IMR-90 (cell line): ENCODE measurements at regions not wholly inside any gene's neighbourhood (a gene's known extent, or its start where the extent isn't known, plus 50 kb on each side); places are given as distances from the start of the nearest gene placed in this dataset.

ENCODE experiments used
- ATAC-seq: fragments of 200-7000 bp; cut with Tn5 transposase; 2 replicates; pipeline ENCODE4 v1.9.1; 2020; ENCODE audit warnings: low read depth, mild to moderate bottlenecking, moderate library complexity
- BruUV-seq: library from RNA; stranded (reverse); fragments of 400-500 nt; replicated peaks from 2 replicates; lab custom pipeline; 2021; lab: Mats Ljungman, UMichigan
- CTCF ChIA-PET: fragments of 300-600 bp; formaldehyde crosslinking; extraction: SDS; loops from one replicate; lab custom pipeline; 2021; ENCODE audit warnings: antibody characterized with exemption; lab: Yijun Ruan, JAX
- POLR2A ChIA-PET: fragments of 300-600 bp; sonication (Branson Sonifier 250); formaldehyde crosslinking; loops from one replicate; lab custom pipeline; 2022; ENCODE audit warnings: antibody characterized with exemption; ENCODE audit not compliant: unreplicated experiment; lab: Charles Lee
- DNase-seq: peaks from one replicate; pipeline ENCODE4 v3.0.0; 2013
- H2AFZ ChIP-seq: replicated peaks from 2 replicates; pipeline ENCODE3; 2013; ENCODE audit warnings: low read length, mild to moderate bottlenecking; ENCODE audit not compliant: poor library complexity
- H2AK5ac ChIP-seq: 2 replicates; pipeline ENCODE4 v1.6.1; 2013; ENCODE audit warnings: low read depth, low read length, inconsistent platforms
- H2AK9ac ChIP-seq: replicated peaks from 2 replicates; pipeline ENCODE3; 2013; ENCODE audit warnings: mild to moderate bottlenecking, low read depth, low read length, moderate library complexity; ENCODE audit not compliant: poor library complexity
- H2BK120ac ChIP-seq: 2 replicates; pipeline ENCODE4 v1.6.1; 2013; ENCODE audit warnings: low read depth, low read length, inconsistent platforms
- H2BK15ac ChIP-seq: 3 replicates; pipeline ENCODE4 v1.6.1; 2013; ENCODE audit warnings: low read depth, low read length, inconsistent platforms
- H2BK20ac ChIP-seq: 2 replicates; pipeline ENCODE4 v1.6.1; 2013; ENCODE audit warnings: low read depth, mild to moderate bottlenecking, inconsistent platforms, low read length, moderate library complexity
- H2BK5ac ChIP-seq: 2 replicates; pipeline ENCODE4 v1.6.1; 2013; ENCODE audit warnings: mild to moderate bottlenecking, low read depth, low read length, inconsistent platforms; ENCODE audit not compliant: poor library complexity, severe bottlenecking
- H3K14ac ChIP-seq: replicated peaks from 2 replicates; pipeline ENCODE4 v1.6.1; 2013; ENCODE audit warnings: low read depth, low read length, inconsistent platforms
- H3K18ac ChIP-seq: 2 replicates; pipeline ENCODE4 v1.6.1; 2013; ENCODE audit warnings: low read depth, low read length, control low read depth
- H3K23ac ChIP-seq: 2 replicates; pipeline ENCODE4 v1.6.1; 2013; ENCODE audit warnings: low read depth, low read length, inconsistent platforms
- H3K27ac ChIP-seq: 2 replicates; pipeline ENCODE4 v1.5.1; 2013; ENCODE audit warnings: mild to moderate bottlenecking, control low read depth, low read length; ENCODE audit not compliant: insufficient read depth
- H3K27me3 ChIP-seq: 2 replicates; pipeline ENCODE4 v1.6.1; 2013; ENCODE audit warnings: low read length; ENCODE audit not compliant: control insufficient read depth, insufficient read depth
- H3K36me3 ChIP-seq: 2 replicates; pipeline ENCODE4 v1.6.1; 2013; ENCODE audit warnings: low read length, mixed read lengths; ENCODE audit not compliant: control insufficient read depth, insufficient read depth
- H3K4ac ChIP-seq: 2 replicates; pipeline ENCODE4 v1.6.1; 2013; ENCODE audit warnings: low read depth, low read length, inconsistent platforms
- H3K4me1 ChIP-seq: 2 replicates; pipeline ENCODE4 v1.6.1; 2013; ENCODE audit warnings: low read length, mixed read lengths; ENCODE audit not compliant: control insufficient read depth, insufficient read depth
- H3K4me2 ChIP-seq: 2 replicates; pipeline ENCODE4 v1.6.1; 2013; ENCODE audit warnings: low read depth, mild to moderate bottlenecking, control low read depth, low read length, moderate library complexity
- H3K4me3 ChIP-seq: 2 replicates; pipeline ENCODE4 v1.5.1; 2013; ENCODE audit warnings: low read depth, mild to moderate bottlenecking, control low read depth, low read length, moderate library complexity; ENCODE audit not compliant: insufficient read depth
- H3K56ac ChIP-seq: 2 replicates; pipeline ENCODE4 v1.6.1; 2013; ENCODE audit warnings: low read length, inconsistent platforms; ENCODE audit not compliant: insufficient read depth; ENCODE audit errors: extremely low read depth
- H3K79me1 ChIP-seq, 2 experiments: 2 replicates each; pipeline ENCODE4 v1.6.1; 2013; ENCODE audit warnings: low read length in 2 of 2, inconsistent platforms in 1 of 2, low read depth in 1 of 2
- H3K9ac ChIP-seq: 2 replicates; pipeline ENCODE4 v1.6.1; 2013; ENCODE audit warnings: low read depth, low read length, control low read depth
- H3K9me1 ChIP-seq: 2 replicates; pipeline ENCODE4 v1.6.1; 2013; ENCODE audit warnings: low read length, inconsistent platforms; ENCODE audit not compliant: insufficient read depth
- H3K9me3 ChIP-seq: 2 replicates; pipeline ENCODE4 v1.6.1; 2013; ENCODE audit warnings: low read length; ENCODE audit not compliant: control insufficient read depth, insufficient read depth
- H4K20me1 ChIP-seq: 2 replicates; pipeline ENCODE4 v1.6.1; 2013; ENCODE audit warnings: low read length, inconsistent platforms; ENCODE audit not compliant: insufficient read depth
- H4K5ac ChIP-seq: 2 replicates; pipeline ENCODE4 v1.6.1; 2013; ENCODE audit warnings: mild to moderate bottlenecking, low read depth, low read length, control low read depth
- H4K8ac ChIP-seq, 2 experiments: 2 replicates each; pipeline ENCODE4 v1.6.1; 2013; ENCODE audit warnings: low read depth in 2 of 2, low read length in 2 of 2, control low read depth in 1 of 2, inconsistent platforms in 1 of 2
- H4K91ac ChIP-seq: 2 replicates; pipeline ENCODE4 v1.6.1; 2013; ENCODE audit warnings: low read depth, low read length, inconsistent platforms; ENCODE audit not compliant: insufficient read depth
- BHLHE40 ChIP-seq: fragments of 150-350 bp; IDR thresholded peaks from 2 replicates; pipeline ENCODE4 v1.6.1; 2016; ENCODE audit warnings: mild to moderate bottlenecking, low read depth, low read length
- CEBPB ChIP-seq: IDR thresholded peaks from 2 replicates; pipeline ENCODE4 v1.6.1; 2012; ENCODE audit warnings: low read depth, low read length, improper control_type of control experiment
- CTCF ChIP-seq: conservative IDR thresholded peaks from 2 replicates; pipeline ENCODE4 v1.5.1; 2012; ENCODE audit warnings: mild to moderate bottlenecking, low read depth, low read length, improper control_type of control experiment
- FOS ChIP-seq: fragments of 150-350 bp; IDR thresholded peaks from 2 replicates; pipeline ENCODE4 v1.6.1; 2016; ENCODE audit warnings: low read depth, low read length
- MAZ ChIP-seq: IDR thresholded peaks from 2 replicates; pipeline ENCODE4 v1.6.1; 2012; ENCODE audit warnings: low read depth, mild to moderate bottlenecking, low read length, improper control_type of control experiment, moderate library complexity, borderline replicate concordance
- NFE2L2 ChIP-seq: fragments of 150-350 bp; IDR thresholded peaks from 2 replicates; pipeline ENCODE4 v1.6.1; 2016; ENCODE audit warnings: low read depth, mild to moderate bottlenecking, low read length
- RAD21 ChIP-seq: IDR thresholded peaks from 2 replicates; pipeline ENCODE4 v1.6.1; 2012; ENCODE audit warnings: low read length, improper control_type of control experiment
- RCOR1 ChIP-seq: IDR thresholded peaks from 2 replicates; pipeline ENCODE4 v1.6.1; 2012; ENCODE audit warnings: mild to moderate bottlenecking, low read length, improper control_type of control experiment; ENCODE audit not compliant: insufficient replicate concordance
- RFX5 ChIP-seq: IDR thresholded peaks from 2 replicates; pipeline ENCODE4 v1.8.0; 2012; ENCODE audit warnings: low read depth, mild to moderate bottlenecking, low read length, moderate library complexity
- SMC3 ChIP-seq: fragments of 150-350 bp; IDR thresholded peaks from 2 replicates; pipeline ENCODE4 v1.6.1; 2016; ENCODE audit warnings: low read depth, mild to moderate bottlenecking, antibody characterized with exemption, low read length, moderate library complexity
- USF2 ChIP-seq: fragments of 150-350 bp; IDR thresholded peaks from 2 replicates; pipeline ENCODE4 v1.6.1; 2017; ENCODE audit warnings: mild to moderate bottlenecking, antibody characterized with exemption, low read length, low read depth
- WGBS, 2 experiments: methylation state at CpG; one replicate each; pipeline versions ENCODE4 v1.1.5 to v1.1.7; 2013; ENCODE audit warnings: missing lambda C conversion rate in 2 of 2; ENCODE audit not compliant: insufficient read length in 1 of 2; ENCODE audit errors: extremely low coverage in 2 of 2; 5-methylcytosine and 5-hydroxymethylcytosine counted together
- dilution Hi-C: fragments of 300-500 bp; cut with HindIII; formaldehyde crosslinking; loops from one replicate; pipeline ENCODE4 v1.14.3; 2018; ENCODE audit warnings: low sequenced_read_pairs; ENCODE audit not compliant: unreplicated experiment
- in situ Hi-C: fragments of 300-500 bp; cut with MboI; formaldehyde crosslinking; loops from 3 replicates; pipeline ENCODE4 v1.14.3; 2019; ENCODE audit warnings: low sequenced_read_pairs, inconsistent platforms, mixed read lengths
- intact Hi-C: fragments of 100-400 bp; cut with micrococcal nuclease; formaldehyde crosslinking; loops from 2 replicates; pipeline ENCODE4 v1.10.0; 2022

- BruUV-seq = no TSS peak
- ATAC-seq (no peak), DNase-seq (peak; percentile 30)
- H3K9me3 ChIP-seq = no peaks in the 10 kb centered on the region
- H4K91ac ChIP-seq = no peak overlapping the region
- no peak overlapping the region for H3K14ac ChIP-seq
- H3K4ac ChIP-seq = no peak overlapping the region
- H3K27ac ChIP-seq = no peak overlapping the region
- no peaks in the 10 kb centered on the region for H4K20me1 ChIP-seq
- H2BK15ac ChIP-seq = no peak overlapping the region
- H3K4me1 ChIP-seq = no peaks in the 10 kb centered on the region
- ChIA-PET POLR2A (no interaction called here), CTCF (no interaction called here)
- no peak overlapping the region for H4K5ac ChIP-seq
- H2AFZ ChIP-seq = no peak overlapping the region
- no peaks in the 10 kb centered on the region for H3K36me3 ChIP-seq
- H3K27me3 ChIP-seq = peaks cover 6% of the 10 kb centered on the region
- H3K56ac ChIP-seq = no peak overlapping the region
- no peak overlapping the region for H2BK5ac ChIP-seq
- H2AK9ac ChIP-seq = no peak overlapping the region
- TF ChIP-seq NFE2L2 (no peak), SMC3 (no peak), BHLHE40 (no peak), USF2 (no peak), FOS (no peak), RFX5 (no peak), CTCF (no peak), RCOR1 (no peak), RAD21 (no peak), CEBPB (no peak), MAZ (no peak)
- no peak overlapping the region for H3K9ac ChIP-seq
- no peaks in the 10 kb centered on the region for H3K79me1 ChIP-seq
- H2BK120ac ChIP-seq = no peak overlapping the region
- H2BK20ac ChIP-seq = no peak overlapping the region
- H3K4me3 ChIP-seq = no peak overlapping the region
- intact Hi-C loops (no loop called here), in situ Hi-C loops (no loop called here), dilution Hi-C loops (no loop called here)
- H3K9me1 ChIP-seq = peaks cover 3% of the 10 kb centered on the region; the same call in 1 of the 2 replicates
- no peak overlapping the region for H3K4me2 ChIP-seq
- no peak overlapping the region for H3K18ac ChIP-seq
- no peak overlapping the region for H4K8ac ChIP-seq
- H2AK5ac ChIP-seq = no peak overlapping the region
- H3K23ac ChIP-seq = no peak overlapping the region
- 77% methylated on average over 7 of the region's 15 CpGs; no CpG with 5 or more reads in 1 of the 2 experiments for WGBS, 2 experiments
Observed at GRCh38 chr2:8567469-8568260, 114.2 kb upstream of the ID2 start.
